HG02943 (cell line): ENCODE measurements at regions not wholly inside any gene's neighbourhood (a gene's known extent, or its start where the extent isn't known, plus 50 kb on each side); places are given as distances from the start of the nearest gene placed in this dataset.

ENCODE experiments used
- ATAC-seq: cut with Tn5 transposase; IDR thresholded peaks from one replicate; pipeline ENCODE4 v1.9.1; 2021; ENCODE audit warnings: mild to moderate bottlenecking, low read depth, moderate library complexity; ENCODE audit not compliant: unreplicated experiment

DNA sequence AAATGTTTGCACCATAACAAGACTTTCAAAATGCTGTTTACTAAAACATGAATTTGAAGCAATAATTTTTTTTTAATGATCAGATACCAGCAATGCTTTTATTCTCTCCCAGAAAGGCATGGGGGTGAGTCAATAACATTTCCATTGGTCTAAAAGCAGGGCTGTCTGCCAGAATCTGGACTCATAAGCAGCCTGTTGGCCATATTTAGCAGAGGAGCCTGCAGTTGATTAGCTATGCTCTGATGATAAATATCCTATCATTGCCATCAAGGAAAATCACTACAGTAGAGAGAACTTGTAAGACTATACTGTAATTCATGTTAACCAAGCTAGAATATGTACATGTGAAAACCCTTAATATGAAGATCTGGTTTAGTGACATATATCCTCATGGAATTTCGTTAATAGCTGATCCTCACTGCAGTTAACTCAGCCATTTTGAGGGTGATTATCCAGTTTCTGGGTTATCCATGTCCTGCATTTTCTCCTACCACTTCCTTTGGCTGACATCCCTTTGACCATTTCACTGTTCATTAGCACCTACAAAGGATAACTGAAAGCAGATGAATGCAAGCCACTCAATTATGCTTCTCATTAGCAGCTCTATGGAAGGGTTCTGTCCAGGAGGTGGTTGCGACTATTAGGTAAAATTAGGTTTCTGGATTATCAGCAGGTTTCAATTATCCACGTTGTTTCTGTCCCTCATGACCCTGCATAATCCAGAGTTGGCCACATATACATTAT, 72.9 kb upstream of the DIAPH2 start:
- ATAC-seq = no peak

DNA sequence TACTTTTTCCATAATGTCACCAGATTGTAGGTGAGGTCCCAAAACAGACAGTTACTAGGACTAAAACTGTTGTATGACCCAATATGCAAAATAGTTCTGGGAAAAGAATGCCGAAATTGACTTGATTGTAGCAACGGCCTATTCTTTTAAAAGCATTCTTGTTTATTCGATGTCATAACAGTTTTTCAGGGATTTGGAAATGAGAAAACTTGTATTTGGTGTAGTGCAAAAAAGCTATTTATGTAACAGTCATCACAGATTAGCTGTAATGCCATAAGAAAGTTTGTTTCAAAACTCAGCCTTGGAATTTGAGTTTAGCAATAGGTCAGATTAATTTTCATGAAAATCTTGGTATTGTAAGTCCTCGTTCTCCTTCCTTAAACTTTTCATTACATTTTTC, 69.2 kb upstream of the DIAPH2 start:
- no peak for ATAC-seq

- ATAC-seq = no peak
Measured at GRCh38 chrX:96619588-96619987, 65.1 kb upstream of the DIAPH2 start.

GRCh38 chrX:96621811-96622210, 62.8 kb upstream of the DIAPH2 start:
- no peak for ATAC-seq
